ENCODE measurements at regions not wholly inside any gene's neighbourhood (a gene's known extent, or its start where the extent isn't known, plus 50 kb on each side); places are given as distances from the start of the nearest gene placed in this dataset.

DNA sequence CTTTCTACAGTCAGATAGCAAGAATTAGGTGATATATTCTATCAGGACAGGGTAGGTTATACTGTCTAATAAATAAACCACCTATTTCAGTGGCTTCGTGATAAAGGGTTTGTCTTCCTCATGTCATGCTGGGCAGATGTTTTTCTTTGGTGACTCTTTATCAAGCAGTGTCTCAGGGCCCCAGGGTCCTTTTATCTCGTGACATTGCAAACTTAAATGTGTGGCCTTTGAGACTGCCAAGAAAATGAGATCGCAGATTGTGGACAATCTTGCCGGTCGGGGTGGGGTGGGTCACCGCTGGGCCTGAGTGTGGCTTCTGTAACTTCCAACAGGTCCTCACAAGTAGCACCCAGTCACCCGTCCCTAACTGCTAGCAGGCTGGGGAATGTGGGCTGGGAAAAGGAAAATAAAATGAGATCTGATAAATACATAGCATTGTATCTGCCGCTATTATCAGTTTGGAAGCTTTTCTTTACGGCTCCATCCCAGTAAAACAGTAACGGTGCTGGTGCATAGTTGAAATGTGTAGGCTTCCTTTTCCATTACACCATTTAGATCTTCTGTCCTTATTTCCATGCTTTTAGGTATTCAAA is 50.5 kb upstream of the BMP6 start:
- H3K36me3 ChIP-seq (ENCODE audit: insufficient read depth, low read length) = no peaks in the 10 kb centered on the region
- TF ChIP-seq, protein P1, sequence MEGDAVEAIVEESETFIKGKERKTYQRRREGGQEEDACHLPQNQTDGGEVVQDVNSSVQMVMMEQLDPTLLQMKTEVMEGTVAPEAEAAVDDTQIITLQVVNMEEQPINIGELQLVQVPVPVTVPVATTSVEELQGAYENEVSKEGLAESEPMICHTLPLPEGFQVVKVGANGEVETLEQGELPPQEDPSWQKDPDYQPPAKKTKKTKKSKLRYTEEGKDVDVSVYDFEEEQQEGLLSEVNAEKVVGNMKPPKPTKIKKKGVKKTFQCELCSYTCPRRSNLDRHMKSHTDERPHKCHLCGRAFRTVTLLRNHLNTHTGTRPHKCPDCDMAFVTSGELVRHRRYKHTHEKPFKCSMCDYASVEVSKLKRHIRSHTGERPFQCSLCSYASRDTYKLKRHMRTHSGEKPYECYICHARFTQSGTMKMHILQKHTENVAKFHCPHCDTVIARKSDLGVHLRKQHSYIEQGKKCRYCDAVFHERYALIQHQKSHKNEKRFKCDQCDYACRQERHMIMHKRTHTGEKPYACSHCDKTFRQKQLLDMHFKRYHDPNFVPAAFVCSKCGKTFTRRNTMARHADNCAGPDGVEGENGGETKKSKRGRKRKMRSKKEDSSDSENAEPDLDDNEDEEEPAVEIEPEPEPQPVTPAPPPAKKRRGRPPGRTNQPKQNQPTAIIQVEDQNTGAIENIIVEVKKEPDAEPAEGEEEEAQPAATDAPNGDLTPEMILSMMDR (IDR thresholded peaks at IDR 0.05; ENCODE audit: extremely low read depth, low read depth, low read length) = no peak
- H3K4me1 ChIP-seq (ENCODE audit: insufficient read depth, low read length) = peaks cover 32% of the 10 kb centered on the region

More for the DNA sequence above, 50.5 kb upstream of the BMP6 start:
- Histone ChIP-seq H3K27me3 (ENCODE audit: insufficient read depth, low read length) (no peaks in the 10 kb centered on the region), H3K27ac (ENCODE audit: low read depth, low read length) (no peak overlapping the region), H4K20me1 (ENCODE audit: insufficient read depth, low read length) (no peaks in the 10 kb centered on the region), H2AFZ (ENCODE audit: low read length) (no peak overlapping the region), H3K4me3 (ENCODE audit: insufficient read depth, low read length) (no peak overlapping the region), H3K4me2 (ENCODE audit: insufficient read depth, low read length) (no peak overlapping the region), H3K9me3 (ENCODE audit: low read depth, low read length) (no peaks in the 10 kb centered on the region), H3K79me2 (ENCODE audit: insufficient read depth, low read length) (no peaks in the 10 kb centered on the region)
- no peak for DNase-seq (ENCODE audit: insufficient read length, low spot score, missing footprints)

All from osteoblast (primary cell).